ENCODE measurements at regions not wholly inside any gene's neighbourhood (a gene's known extent, or its start where the extent isn't known, plus 50 kb on each side); places are given as distances from the start of the nearest gene placed in this dataset.

- no peak overlapping the region for H3K4me3 ChIP-seq (ENCODE audit: low read length)
- no peak for TF ChIP-seq ZNF274 (IDR thresholded peaks at IDR 0.05; ENCODE audit: low read depth, low read length)
These were observed 510.2 kb upstream of the ID2 start for GRCh38 chr2:8171608-8172007.

- no peak overlapping the region for H3K4me3 ChIP-seq (ENCODE audit: low read length)
- TF ChIP-seq ZNF274 (IDR thresholded peaks at IDR 0.05; ENCODE audit: low read depth, low read length): no peak
These were observed 509.2 kb upstream of the ID2 start for GRCh38 chr2:8172661-8173060.

- no peak for TF ChIP-seq ZNF274 (IDR thresholded peaks at IDR 0.05; ENCODE audit: low read depth, low read length)
- no peak overlapping the region for H3K4me3 ChIP-seq (ENCODE audit: low read length)
These were observed 507.1 kb upstream of the ID2 start for GRCh38 chr2:8174641-8175257.

GRCh38 chr2:8176887-8177286, 505.0 kb upstream of the ID2 start:
- no peak for TF ChIP-seq ZNF274 (IDR thresholded peaks at IDR 0.05; ENCODE audit: low read depth, low read length)
- no peak overlapping the region for H3K4me3 ChIP-seq (ENCODE audit: low read length)

- no peak overlapping the region for H3K4me3 ChIP-seq (ENCODE audit: low read length)
- no peak for TF ChIP-seq ZNF274 (IDR thresholded peaks at IDR 0.05; ENCODE audit: low read depth, low read length)
These were observed 504.3 kb upstream of the ID2 start for GRCh38 chr2:8177566-8177965.

- H3K4me3 ChIP-seq (ENCODE audit: low read length): no peak overlapping the region
- TF ChIP-seq ZNF274 (IDR thresholded peaks at IDR 0.05; ENCODE audit: low read depth, low read length): no peak
These were observed 502.9 kb upstream of the ID2 start for GRCh38 chr2:8178911-8179310.

GRCh38 chr2:8189316-8189715, 492.5 kb upstream of the ID2 start:
- H3K4me3 ChIP-seq (ENCODE audit: low read length): no peak overlapping the region
- no peak for TF ChIP-seq ZNF274 (IDR thresholded peaks at IDR 0.05; ENCODE audit: low read depth, low read length)

GRCh38 chr2:8190279-8190678, 491.6 kb upstream of the ID2 start:
- TF ChIP-seq ZNF274 (IDR thresholded peaks at IDR 0.05; ENCODE audit: low read depth, low read length): no peak

GRCh38 chr2:8191427-8191826, 490.4 kb upstream of the ID2 start:
- no peak for TF ChIP-seq ZNF274 (IDR thresholded peaks at IDR 0.05; ENCODE audit: low read depth, low read length)
- no peak overlapping the region for H3K4me3 ChIP-seq (ENCODE audit: low read length)

More at GRCh38 chr2:8190279-8190678, 491.6 kb upstream of the ID2 start:
- H3K4me3 ChIP-seq (ENCODE audit: low read length): no peak overlapping the region

GRCh38 chr2:8193146-8193545, 488.7 kb upstream of the ID2 start:
- H3K4me3 ChIP-seq (ENCODE audit: low read length): no peak overlapping the region
- TF ChIP-seq ZNF274 (IDR thresholded peaks at IDR 0.05; ENCODE audit: low read depth, low read length): no peak

- TF ChIP-seq ZNF274 (IDR thresholded peaks at IDR 0.05; ENCODE audit: low read depth, low read length): no peak
- no peak overlapping the region for H3K4me3 ChIP-seq (ENCODE audit: low read length)
These were observed 487.9 kb upstream of the ID2 start for GRCh38 chr2:8193686-8194615.

- TF ChIP-seq ZNF274 (IDR thresholded peaks at IDR 0.05; ENCODE audit: low read depth, low read length): no peak
- H3K4me3 ChIP-seq (ENCODE audit: low read length): no peak overlapping the region
These were observed 486.1 kb upstream of the ID2 start for GRCh38 chr2:8195784-8196183.

- no peak for TF ChIP-seq ZNF274 (IDR thresholded peaks at IDR 0.05; ENCODE audit: low read depth, low read length)
- H3K4me3 ChIP-seq (ENCODE audit: low read length): no peak overlapping the region
These were observed 485.5 kb upstream of the ID2 start for GRCh38 chr2:8196316-8196715.

GRCh38 chr2:8197101-8197500, 484.8 kb upstream of the ID2 start:
- no peak for TF ChIP-seq ZNF274 (IDR thresholded peaks at IDR 0.05; ENCODE audit: low read depth, low read length)
- H3K4me3 ChIP-seq (ENCODE audit: low read length): no peak overlapping the region

GRCh38 chr2:8197825-8198224, 484.0 kb upstream of the ID2 start:
- H3K4me3 ChIP-seq (ENCODE audit: low read length): no peak overlapping the region
- TF ChIP-seq ZNF274 (IDR thresholded peaks at IDR 0.05; ENCODE audit: low read depth, low read length): no peak
